IMR-90 (cell line): ENCODE measurements at regions not wholly inside any gene's neighbourhood (a gene's known extent, or its start where the extent isn't known, plus 50 kb on each side); places are given as distances from the start of the nearest gene placed in this dataset.

Experiments
- ATAC-seq: fragments of 200-7000 bp; cut with Tn5 transposase; 2 replicates; pipeline ENCODE4 v1.9.1; 2020; ENCODE audit warnings: low read depth, mild to moderate bottlenecking, moderate library complexity
- BruUV-seq: library from RNA; stranded (reverse); fragments of 400-500 nt; replicated peaks from 2 replicates; lab custom pipeline; 2021; lab: Mats Ljungman, UMichigan
- CTCF ChIA-PET: fragments of 300-600 bp; formaldehyde crosslinking; extraction: SDS; loops from one replicate; lab custom pipeline; 2021; ENCODE audit warnings: antibody characterized with exemption; lab: Yijun Ruan, JAX
- POLR2A ChIA-PET: fragments of 300-600 bp; sonication (Branson Sonifier 250); formaldehyde crosslinking; loops from one replicate; lab custom pipeline; 2022; ENCODE audit warnings: antibody characterized with exemption; ENCODE audit not compliant: unreplicated experiment; lab: Charles Lee
- DNase-seq: peaks from one replicate; pipeline ENCODE4 v3.0.0; 2013
- H2AFZ ChIP-seq: replicated peaks from 2 replicates; pipeline ENCODE3; 2013; ENCODE audit warnings: low read length, mild to moderate bottlenecking; ENCODE audit not compliant: poor library complexity
- H2AK5ac ChIP-seq: 2 replicates; pipeline ENCODE4 v1.6.1; 2013; ENCODE audit warnings: low read depth, low read length, inconsistent platforms
- H2AK9ac ChIP-seq: replicated peaks from 2 replicates; pipeline ENCODE3; 2013; ENCODE audit warnings: mild to moderate bottlenecking, low read depth, low read length, moderate library complexity; ENCODE audit not compliant: poor library complexity
- H2BK120ac ChIP-seq: 2 replicates; pipeline ENCODE4 v1.6.1; 2013; ENCODE audit warnings: low read depth, low read length, inconsistent platforms
- H2BK15ac ChIP-seq: 3 replicates; pipeline ENCODE4 v1.6.1; 2013; ENCODE audit warnings: low read depth, low read length, inconsistent platforms
- H2BK20ac ChIP-seq: 2 replicates; pipeline ENCODE4 v1.6.1; 2013; ENCODE audit warnings: low read depth, mild to moderate bottlenecking, inconsistent platforms, low read length, moderate library complexity
- H2BK5ac ChIP-seq: 2 replicates; pipeline ENCODE4 v1.6.1; 2013; ENCODE audit warnings: mild to moderate bottlenecking, low read depth, low read length, inconsistent platforms; ENCODE audit not compliant: poor library complexity, severe bottlenecking
- H3K14ac ChIP-seq: replicated peaks from 2 replicates; pipeline ENCODE4 v1.6.1; 2013; ENCODE audit warnings: low read depth, low read length, inconsistent platforms
- H3K18ac ChIP-seq: 2 replicates; pipeline ENCODE4 v1.6.1; 2013; ENCODE audit warnings: low read depth, low read length, control low read depth
- H3K23ac ChIP-seq: 2 replicates; pipeline ENCODE4 v1.6.1; 2013; ENCODE audit warnings: low read depth, low read length, inconsistent platforms
- H3K27ac ChIP-seq: 2 replicates; pipeline ENCODE4 v1.5.1; 2013; ENCODE audit warnings: mild to moderate bottlenecking, control low read depth, low read length; ENCODE audit not compliant: insufficient read depth
- H3K27me3 ChIP-seq: 2 replicates; pipeline ENCODE4 v1.6.1; 2013; ENCODE audit warnings: low read length; ENCODE audit not compliant: control insufficient read depth, insufficient read depth
- H3K36me3 ChIP-seq: 2 replicates; pipeline ENCODE4 v1.6.1; 2013; ENCODE audit warnings: low read length, mixed read lengths; ENCODE audit not compliant: control insufficient read depth, insufficient read depth
- H3K4ac ChIP-seq: 2 replicates; pipeline ENCODE4 v1.6.1; 2013; ENCODE audit warnings: low read depth, low read length, inconsistent platforms
- H3K4me1 ChIP-seq: 2 replicates; pipeline ENCODE4 v1.6.1; 2013; ENCODE audit warnings: low read length, mixed read lengths; ENCODE audit not compliant: control insufficient read depth, insufficient read depth
- H3K4me2 ChIP-seq: 2 replicates; pipeline ENCODE4 v1.6.1; 2013; ENCODE audit warnings: low read depth, mild to moderate bottlenecking, control low read depth, low read length, moderate library complexity
- H3K4me3 ChIP-seq: 2 replicates; pipeline ENCODE4 v1.5.1; 2013; ENCODE audit warnings: low read depth, mild to moderate bottlenecking, control low read depth, low read length, moderate library complexity; ENCODE audit not compliant: insufficient read depth
- H3K56ac ChIP-seq: 2 replicates; pipeline ENCODE4 v1.6.1; 2013; ENCODE audit warnings: low read length, inconsistent platforms; ENCODE audit not compliant: insufficient read depth; ENCODE audit errors: extremely low read depth
- H3K79me1 ChIP-seq, 2 experiments: 2 replicates each; pipeline ENCODE4 v1.6.1; 2013; ENCODE audit warnings: low read length in 2 of 2, inconsistent platforms in 1 of 2, low read depth in 1 of 2
- H3K9ac ChIP-seq: 2 replicates; pipeline ENCODE4 v1.6.1; 2013; ENCODE audit warnings: low read depth, low read length, control low read depth
- H3K9me1 ChIP-seq: 2 replicates; pipeline ENCODE4 v1.6.1; 2013; ENCODE audit warnings: low read length, inconsistent platforms; ENCODE audit not compliant: insufficient read depth
- H3K9me3 ChIP-seq: 2 replicates; pipeline ENCODE4 v1.6.1; 2013; ENCODE audit warnings: low read length; ENCODE audit not compliant: control insufficient read depth, insufficient read depth
- H4K20me1 ChIP-seq: 2 replicates; pipeline ENCODE4 v1.6.1; 2013; ENCODE audit warnings: low read length, inconsistent platforms; ENCODE audit not compliant: insufficient read depth
- H4K5ac ChIP-seq: 2 replicates; pipeline ENCODE4 v1.6.1; 2013; ENCODE audit warnings: mild to moderate bottlenecking, low read depth, low read length, control low read depth
- H4K8ac ChIP-seq, 2 experiments: 2 replicates each; pipeline ENCODE4 v1.6.1; 2013; ENCODE audit warnings: low read depth in 2 of 2, low read length in 2 of 2, control low read depth in 1 of 2, inconsistent platforms in 1 of 2
- H4K91ac ChIP-seq: 2 replicates; pipeline ENCODE4 v1.6.1; 2013; ENCODE audit warnings: low read depth, low read length, inconsistent platforms; ENCODE audit not compliant: insufficient read depth
- CEBPB ChIP-seq: IDR thresholded peaks from 2 replicates; pipeline ENCODE4 v1.6.1; 2012; ENCODE audit warnings: low read depth, low read length, improper control_type of control experiment
- CHD1 ChIP-seq: IDR thresholded peaks from 2 replicates; pipeline ENCODE4 v1.6.1; 2012; ENCODE audit warnings: low read depth, low read length, improper control_type of control experiment
- ELK1 ChIP-seq: fragments of 150-350 bp; IDR thresholded peaks from 2 replicates; pipeline ENCODE4 v1.6.1; 2016; ENCODE audit warnings: low read depth, mild to moderate bottlenecking, low read length, moderate library complexity, borderline replicate concordance
- MAZ ChIP-seq: IDR thresholded peaks from 2 replicates; pipeline ENCODE4 v1.6.1; 2012; ENCODE audit warnings: low read depth, mild to moderate bottlenecking, low read length, improper control_type of control experiment, moderate library complexity, borderline replicate concordance
- NFE2L2 ChIP-seq: fragments of 150-350 bp; IDR thresholded peaks from 2 replicates; pipeline ENCODE4 v1.6.1; 2016; ENCODE audit warnings: low read depth, mild to moderate bottlenecking, low read length
- POLR2A ChIP-seq: IDR thresholded peaks from 2 replicates; pipeline ENCODE4 v1.6.1; 2012; ENCODE audit warnings: mild to moderate bottlenecking, low read depth, low read length
- SMC3 ChIP-seq: fragments of 150-350 bp; IDR thresholded peaks from 2 replicates; pipeline ENCODE4 v1.6.1; 2016; ENCODE audit warnings: low read depth, mild to moderate bottlenecking, antibody characterized with exemption, low read length, moderate library complexity
- WGBS, 2 experiments: methylation state at CpG; one replicate each; pipeline versions ENCODE4 v1.1.5 to v1.1.7; 2013; ENCODE audit warnings: missing lambda C conversion rate in 2 of 2; ENCODE audit not compliant: insufficient read length in 1 of 2; ENCODE audit errors: extremely low coverage in 2 of 2; 5-methylcytosine and 5-hydroxymethylcytosine counted together
- dilution Hi-C: fragments of 300-500 bp; cut with HindIII; formaldehyde crosslinking; loops from one replicate; pipeline ENCODE4 v1.14.3; 2018; ENCODE audit warnings: low sequenced_read_pairs; ENCODE audit not compliant: unreplicated experiment
- in situ Hi-C: fragments of 300-500 bp; cut with MboI; formaldehyde crosslinking; loops from 3 replicates; pipeline ENCODE4 v1.14.3; 2019; ENCODE audit warnings: low sequenced_read_pairs, inconsistent platforms, mixed read lengths
- intact Hi-C: fragments of 100-400 bp; cut with micrococcal nuclease; formaldehyde crosslinking; loops from 2 replicates; pipeline ENCODE4 v1.10.0; 2022

DNA sequence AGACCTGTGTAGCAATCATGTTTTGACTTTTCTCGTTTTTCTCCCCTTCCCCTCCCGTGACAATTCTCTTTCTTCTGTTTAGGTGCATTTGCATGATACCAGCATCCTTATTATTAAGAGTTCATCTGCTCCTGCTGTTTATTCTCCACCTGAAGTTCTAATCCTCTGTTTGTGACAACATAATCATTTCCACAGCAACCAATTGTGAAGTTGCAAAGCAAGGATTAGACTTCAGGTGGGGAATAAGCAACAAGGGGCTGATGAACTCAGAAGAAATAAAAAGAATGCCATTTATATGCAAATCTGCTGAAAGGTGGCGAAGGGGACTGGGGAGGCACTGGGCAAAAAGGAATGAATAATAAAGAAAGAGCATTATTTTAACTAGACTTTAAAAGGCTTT is 124.8 kb upstream of the LINC00305 start:
- Histone ChIP-seq H2AK9ac (no peak overlapping the region), H2BK5ac (no peak overlapping the region), H3K18ac (no peak overlapping the region), H3K14ac (no peak overlapping the region), H3K4ac (no peak overlapping the region), H4K5ac (no peak overlapping the region), H3K4me2 (no peak overlapping the region), H3K56ac (no peak overlapping the region), H2BK20ac (no peak overlapping the region), H2AK5ac (no peak overlapping the region), H3K27ac (no peak overlapping the region), H4K91ac (no peak overlapping the region), H3K4me3 (no peak overlapping the region), H3K36me3 (no peaks in the 10 kb centered on the region), H4K8ac (no peak overlapping the region), H4K20me1 (no peaks in the 10 kb centered on the region), H3K27me3 (no peaks in the 10 kb centered on the region), H2AFZ (no peak overlapping the region), H2BK120ac (no peak overlapping the region), H3K79me1 (no peaks in the 10 kb centered on the region), H3K9ac (no peak overlapping the region), H3K4me1 (no peaks in the 10 kb centered on the region), H2BK15ac (no peak overlapping the region), H3K9me1 (no peaks in the 10 kb centered on the region), H3K9me3 (peaks cover 21% of the 10 kb centered on the region), H3K23ac (no peak overlapping the region)
- WGBS, 2 experiments = no CpG with 5 or more reads among the region's 3 CpGs
- in situ Hi-C loops (no loop called here), dilution Hi-C loops (no loop called here), intact Hi-C loops (no loop called here)
- BruUV-seq = no TSS peak
- DNase-seq (no peak), ATAC-seq (no peak)
- ChIA-PET CTCF (no interaction called here), POLR2A (no interaction called here)
- TF ChIP-seq ELK1 (no peak), NFE2L2 (no peak), CEBPB (no peak), SMC3 (no peak), POLR2A (no peak), MAZ (no peak), CHD1 (no peak)
